ENCODE measurements at regions not wholly inside any gene's neighbourhood (a gene's known extent, or its start where the extent isn't known, plus 50 kb on each side); places are given as distances from the start of the nearest gene placed in this dataset.

DNA sequence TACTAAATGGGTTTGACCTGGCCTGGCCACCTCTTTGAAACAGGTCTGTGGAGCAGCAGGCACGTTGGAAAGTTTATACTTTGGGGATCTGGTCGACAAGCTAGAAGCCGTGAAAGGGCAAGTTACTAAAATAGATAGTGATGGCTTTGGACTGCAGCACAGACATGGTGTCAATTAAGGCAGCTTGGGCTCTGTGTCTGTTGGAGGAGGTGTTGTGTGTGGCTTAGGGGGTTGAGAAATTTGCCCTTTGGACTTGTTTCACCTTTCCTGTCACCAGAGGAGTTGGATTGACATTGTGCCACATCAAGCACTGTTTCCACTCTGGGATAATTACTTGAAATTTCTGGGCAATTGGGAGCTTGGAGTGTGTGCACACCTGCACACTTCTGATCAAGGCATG, 251.8 kb upstream of the MKI67 start:
- DNase-seq = no peak

DNA sequence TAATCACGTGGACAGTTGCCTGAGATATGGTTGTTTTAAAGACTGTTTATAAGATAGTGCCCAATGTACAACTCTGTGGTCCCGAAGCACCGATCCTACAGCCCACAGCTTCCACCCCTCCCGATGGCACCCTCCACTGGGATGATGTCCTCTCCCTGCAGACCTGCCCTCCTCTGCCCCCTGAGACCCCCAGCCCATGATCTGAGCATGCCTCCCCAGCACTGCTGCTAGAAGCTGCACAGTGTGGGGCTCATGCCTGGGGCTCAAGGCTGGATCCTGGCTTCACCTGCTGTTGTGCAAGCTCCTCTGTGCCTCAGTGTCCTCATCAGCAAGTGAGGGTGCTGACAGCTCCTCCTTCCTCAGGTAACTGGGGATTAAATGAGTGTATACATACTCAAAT, 254.7 kb upstream of the MKI67 start:
- no peak for DNase-seq

GRCh38 chr10:128382225-128382624, 256.0 kb upstream of the MKI67 start:
- no peak for DNase-seq

DNA sequence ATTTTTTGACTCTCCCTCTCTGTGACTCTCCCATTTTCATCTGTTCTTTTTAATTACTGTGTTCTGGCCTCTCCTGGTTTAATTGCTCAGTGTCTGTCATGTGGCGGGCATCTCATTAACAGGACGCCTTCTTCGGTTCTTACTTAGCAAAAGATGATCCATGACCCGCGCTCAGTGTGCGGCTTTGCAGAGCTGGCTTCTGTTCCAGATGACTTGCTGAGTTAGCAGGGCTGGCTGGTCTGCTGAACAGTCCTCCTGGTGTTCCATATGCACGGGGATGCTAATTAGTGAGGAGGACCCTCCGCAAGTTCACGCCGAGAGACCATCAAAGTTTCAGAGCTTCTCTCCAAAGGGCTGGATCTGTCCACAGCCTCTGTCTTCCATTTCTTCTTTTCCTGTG, 258.6 kb upstream of the MKI67 start:
- DNase-seq = no peak

DNA sequence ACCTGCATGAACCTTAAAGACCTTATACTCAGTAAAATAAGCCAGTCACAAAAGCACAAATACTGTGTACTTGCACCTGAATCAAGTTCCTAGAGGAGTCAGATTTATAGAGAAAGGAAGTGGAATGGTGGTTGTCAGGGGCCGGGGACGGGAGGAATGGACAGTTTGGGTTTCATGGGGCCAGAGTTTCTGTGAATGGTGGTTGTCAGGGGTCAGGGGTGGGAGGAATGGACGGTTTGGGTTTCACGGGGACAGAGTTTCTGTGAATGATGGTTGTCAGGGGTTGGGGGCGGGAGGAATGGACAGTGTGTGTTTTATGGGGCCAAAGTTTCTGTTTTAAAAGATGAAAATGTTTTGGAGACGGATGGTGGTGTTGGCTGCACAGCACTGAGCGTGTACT, 260.0 kb upstream of the MKI67 start:
- no peak for DNase-seq

GRCh38 chr10:128386816-128387604, 260.8 kb upstream of the MKI67 start:
- DNase-seq = no peak

- DNase-seq = no peak
These were observed 264.4 kb upstream of the MKI67 start for GRCh38 chr10:128390596-128390995.

GRCh38 chr10:128393546-128393945, 267.3 kb upstream of the MKI67 start:
- no peak for DNase-seq

DNA sequence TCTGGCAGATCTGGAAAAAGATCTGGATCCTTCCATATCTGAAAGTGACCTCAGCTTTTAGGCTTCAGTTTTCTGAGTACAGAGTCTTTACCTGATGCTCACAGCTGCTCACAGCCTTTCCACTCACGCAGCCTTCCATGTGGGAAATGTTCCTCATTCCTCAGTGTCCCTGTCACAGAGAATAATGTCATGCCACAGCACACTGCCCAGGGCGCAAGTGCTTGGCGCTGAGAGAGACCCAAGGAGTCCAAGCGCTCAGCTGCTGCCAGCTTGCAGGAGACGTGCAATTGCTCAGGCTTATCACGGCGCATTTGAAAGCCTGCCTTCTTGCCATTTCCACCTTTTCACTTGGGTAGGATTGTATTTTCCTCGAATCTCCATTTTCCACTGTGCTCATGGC, 271.9 kb upstream of the MKI67 start:
- no peak for DNase-seq

- DNase-seq = no peak
These were observed 272.8 kb upstream of the MKI67 start for GRCh38 chr10:128398999-128399398.

DNA sequence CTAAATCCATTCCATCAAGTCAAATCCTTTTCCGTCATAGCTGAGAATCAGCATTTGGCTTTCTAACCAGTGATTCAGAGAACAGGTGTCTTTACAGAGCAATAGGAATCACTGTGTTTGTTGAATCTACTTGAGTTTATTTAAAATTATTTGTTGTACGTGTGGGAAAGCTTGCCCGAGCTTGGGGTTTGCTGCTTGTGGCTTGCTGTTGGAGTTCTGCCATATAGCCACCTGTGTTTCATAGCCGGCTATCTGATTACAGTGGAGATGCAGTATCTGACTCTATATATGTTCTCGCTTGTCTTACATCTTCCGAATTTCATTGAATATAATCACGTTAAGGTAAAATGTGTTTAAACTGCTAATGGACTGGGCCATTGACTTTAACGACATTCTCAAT, 274.3 kb upstream of the MKI67 start:
- no peak for DNase-seq

DNA sequence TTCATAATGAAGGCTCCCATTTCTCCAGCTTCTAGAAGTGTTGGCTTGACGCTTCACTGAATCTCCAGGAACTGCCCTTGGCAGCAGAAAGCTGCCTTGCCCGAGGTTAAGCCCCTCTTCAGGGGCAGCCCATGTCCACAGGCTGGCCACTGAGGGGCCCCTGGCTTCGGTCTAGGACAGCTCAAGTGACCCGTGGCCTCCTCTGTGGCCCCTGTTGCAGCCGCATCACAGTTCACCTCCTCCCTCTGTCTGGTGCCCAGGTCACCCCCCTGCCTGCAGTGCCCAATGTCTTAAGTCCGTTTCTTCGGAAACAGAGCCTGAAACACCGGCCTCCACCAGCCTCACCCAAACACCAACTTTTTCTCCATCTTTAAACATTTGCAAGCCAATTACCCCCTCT, 279.2 kb upstream of the MKI67 start:
- DNase-seq = no peak

DNA sequence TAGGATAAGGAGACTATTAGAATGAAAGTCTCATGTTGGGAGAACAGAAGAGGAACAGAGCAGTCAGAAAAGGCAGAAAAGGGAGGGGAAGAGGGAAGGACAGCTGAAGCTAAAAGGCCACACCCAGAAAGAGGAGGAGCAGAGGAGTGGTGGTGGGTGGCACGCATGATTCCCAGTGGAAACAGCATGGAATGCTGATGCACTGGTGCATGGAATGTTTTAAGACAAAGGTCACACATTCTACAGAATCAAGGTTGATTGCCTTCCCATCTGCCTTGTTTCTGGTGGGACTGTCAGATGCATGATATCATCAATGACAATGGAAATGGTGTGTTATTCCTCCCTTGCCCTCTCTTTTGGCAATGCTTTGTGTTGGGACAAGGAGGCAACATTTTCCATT, 285.4 kb upstream of the MKI67 start:
- DNase-seq = no peak

DNA sequence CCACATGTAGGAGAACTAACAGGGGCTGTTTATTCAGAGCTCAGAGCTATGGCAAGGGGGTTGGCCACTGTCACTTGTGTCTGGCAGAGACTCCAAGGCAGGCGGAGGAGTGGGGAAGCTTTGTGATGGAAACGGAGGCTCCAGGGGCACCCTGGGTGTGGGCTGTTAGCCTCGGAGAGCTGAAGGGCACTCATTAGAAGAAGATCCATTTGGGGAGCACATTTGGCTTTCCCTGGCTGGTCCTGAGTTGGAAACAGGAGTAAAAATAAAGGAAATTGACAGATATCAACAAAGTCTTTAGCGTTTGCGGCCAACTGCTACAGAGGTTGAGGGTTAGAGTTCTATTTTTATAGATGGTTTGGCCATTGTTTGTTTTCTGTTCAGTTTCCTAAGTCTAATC, 288.3 kb upstream of the MKI67 start:
- DNase-seq = no peak

GRCh38 chr10:128416231-128416630, 290.0 kb upstream of the MKI67 start:
- DNase-seq = no peak

GRCh38 chr10:128417826-128418225, 291.6 kb upstream of the MKI67 start:
- DNase-seq = no peak

DNA sequence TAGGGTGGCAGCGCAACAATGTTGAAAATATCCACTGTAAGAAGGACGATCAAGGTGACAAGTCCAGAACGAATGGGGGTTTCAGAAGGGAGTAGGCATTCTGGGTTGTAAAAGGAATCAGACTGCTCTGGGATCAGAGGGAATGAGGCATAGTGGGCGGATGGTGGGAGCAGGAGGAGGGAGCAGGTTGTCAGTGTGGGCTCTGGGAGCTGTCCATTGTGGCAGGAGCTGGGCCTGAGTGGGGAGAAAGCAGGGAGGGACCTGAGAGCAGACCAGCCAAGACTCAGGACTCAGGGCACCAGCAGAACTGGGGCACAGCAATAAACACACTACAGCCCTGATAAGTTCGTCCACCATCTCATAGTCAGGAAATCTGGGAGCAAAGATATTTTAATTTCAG, 292.6 kb upstream of the MKI67 start:
- DNase-seq = no peak

- DNase-seq = no peak
These were observed 293.3 kb upstream of the MKI67 start for GRCh38 chr10:128419466-128420019.

DNA sequence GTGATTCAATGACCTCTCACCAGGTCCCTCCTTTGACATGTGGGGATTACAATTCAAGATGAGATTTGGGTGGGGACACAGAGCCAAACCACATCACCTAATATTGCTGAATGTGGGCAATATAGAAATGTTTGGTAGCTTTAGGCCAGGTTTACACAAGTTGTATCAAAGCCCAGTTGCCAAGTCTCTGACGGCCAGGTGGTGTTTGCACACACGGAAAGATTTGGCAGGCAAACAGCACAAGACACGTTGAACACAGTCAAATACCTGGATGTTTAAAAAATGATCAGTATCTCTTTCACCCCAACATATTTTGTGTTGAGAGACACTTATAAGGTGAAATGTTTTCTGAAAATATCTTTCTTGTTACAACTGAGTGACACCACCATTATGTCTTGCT, 294.4 kb upstream of the MKI67 start:
- no peak for DNase-seq

DNA sequence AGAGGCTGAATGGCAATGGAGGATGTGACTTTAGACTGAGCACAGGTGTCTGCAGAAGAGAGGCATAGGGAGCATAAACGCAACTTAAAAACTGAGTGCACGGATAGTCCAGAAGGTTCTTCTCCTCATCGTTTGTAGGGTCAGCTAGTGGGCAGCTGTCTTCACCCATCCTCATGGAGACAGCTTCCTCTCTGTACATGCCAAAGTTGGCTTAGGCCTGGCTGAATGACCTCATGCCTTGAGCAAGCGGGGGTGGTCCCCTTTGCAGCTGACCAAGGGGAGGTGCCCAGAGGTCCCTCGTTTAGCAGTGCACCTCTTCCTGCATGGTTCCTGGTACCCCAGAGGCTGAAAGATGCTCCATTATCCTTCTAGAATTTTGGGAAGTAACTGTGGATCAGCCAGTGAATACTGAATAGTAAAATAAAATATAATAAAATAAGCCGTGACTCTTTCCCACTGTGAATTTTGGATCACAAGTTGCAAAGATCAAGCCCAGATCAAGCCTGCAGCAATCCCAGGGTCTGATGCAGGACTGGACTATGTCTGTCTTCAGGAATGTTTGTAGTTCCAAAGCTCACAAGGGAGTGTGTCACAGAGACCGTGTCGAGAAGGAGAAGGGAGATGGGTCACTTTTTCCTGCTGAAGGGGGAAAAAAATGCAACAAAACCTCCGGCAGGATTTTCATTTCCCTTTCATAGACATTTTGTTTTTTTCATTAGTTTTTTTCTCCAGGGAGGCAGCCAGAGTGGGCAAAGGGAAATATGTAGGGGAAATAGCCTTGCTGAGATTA, 295.3 kb upstream of the MKI67 start:
- DNase-seq = no peak

GRCh38 chr10:128422190-128422589, 296.0 kb upstream of the MKI67 start:
- no peak for DNase-seq

DNA sequence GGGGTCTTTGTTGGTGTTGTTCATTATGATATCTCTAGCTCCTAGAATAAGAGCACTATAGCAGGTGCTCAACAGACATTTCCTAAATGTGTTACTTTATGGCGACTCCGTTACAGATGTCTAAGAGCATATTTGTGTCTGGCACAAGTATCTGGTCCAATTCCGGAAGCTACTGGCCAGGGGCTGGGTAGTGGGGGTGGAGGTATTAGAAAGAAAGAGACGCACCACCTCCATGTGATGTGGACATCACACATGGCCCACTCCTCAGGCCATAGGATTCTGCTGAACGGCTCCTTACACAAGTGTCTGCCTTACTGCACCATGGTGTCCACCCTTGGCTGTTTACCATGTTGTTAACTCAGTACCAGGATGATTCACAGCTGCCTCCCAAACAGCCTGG, 296.8 kb upstream of the MKI67 start:
- no peak for DNase-seq

GRCh38 chr10:128429321-128429720, 303.1 kb upstream of the MKI67 start:
- no peak for DNase-seq

DNA sequence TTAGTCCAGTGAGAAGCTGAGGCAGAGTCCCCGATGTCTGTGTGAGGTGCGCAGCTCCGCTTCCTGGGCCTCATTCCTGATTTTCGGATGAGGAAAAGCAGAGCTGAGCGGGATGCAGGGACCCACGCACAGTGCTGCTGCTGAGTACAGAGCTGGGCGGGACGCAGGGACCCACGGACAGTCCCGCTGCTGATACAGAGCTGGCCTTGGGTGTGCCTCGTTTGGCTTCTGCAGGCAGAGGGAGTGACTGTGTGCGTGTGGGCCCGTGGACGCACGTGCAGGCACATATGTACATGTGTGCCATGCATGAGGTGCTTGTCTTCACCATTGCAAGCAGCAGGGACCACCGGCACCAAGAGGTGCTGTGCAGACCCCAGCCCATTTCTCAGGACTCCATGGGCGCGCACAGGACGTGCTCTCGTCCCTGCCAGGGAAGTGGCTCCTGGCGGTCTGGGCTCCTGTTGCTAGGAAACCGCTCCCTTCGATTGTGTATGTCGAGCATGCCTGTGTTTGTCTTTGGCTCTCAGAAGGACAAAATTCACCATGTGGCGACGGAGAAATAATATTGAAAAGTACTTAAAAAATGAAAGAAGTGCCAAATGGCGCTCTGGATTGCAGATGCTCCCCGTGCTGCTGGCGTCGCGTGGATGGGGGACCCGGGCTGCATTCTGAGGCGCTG, 303.8 kb upstream of the MKI67 start:
- DNase-seq = no peak

Data from NCI-H69 (cell line).